Lower leg skin (tissue), 3 donors: ENCODE measurements at regions not wholly inside any gene's neighbourhood (a gene's known extent, or its start where the extent isn't known, plus 50 kb on each side); places are given as distances from the start of the nearest gene placed in this dataset.

ENCODE experiments used
- POLR2A ChIP-seq, 2 donors: fragments of 450-650 bp; IDR thresholded peaks; one replicate each; pipeline ENCODE4 v1.6.1; 2016 to 2017; ENCODE audit warnings: antibody characterized with exemption in 2 of 2, mild to moderate bottlenecking in 1 of 2, moderate library complexity in 1 of 2
- TF ChIP-seq, protein P1 (sequence below), 3 donors: fragments of 450-650 bp; IDR thresholded peaks; one replicate each; pipeline ENCODE4 v1.5.1; 2016; ENCODE audit warnings: antibody characterized with exemption in 3 of 3, mild to moderate bottlenecking in 3 of 3, moderate library complexity in 2 of 3

DNA sequence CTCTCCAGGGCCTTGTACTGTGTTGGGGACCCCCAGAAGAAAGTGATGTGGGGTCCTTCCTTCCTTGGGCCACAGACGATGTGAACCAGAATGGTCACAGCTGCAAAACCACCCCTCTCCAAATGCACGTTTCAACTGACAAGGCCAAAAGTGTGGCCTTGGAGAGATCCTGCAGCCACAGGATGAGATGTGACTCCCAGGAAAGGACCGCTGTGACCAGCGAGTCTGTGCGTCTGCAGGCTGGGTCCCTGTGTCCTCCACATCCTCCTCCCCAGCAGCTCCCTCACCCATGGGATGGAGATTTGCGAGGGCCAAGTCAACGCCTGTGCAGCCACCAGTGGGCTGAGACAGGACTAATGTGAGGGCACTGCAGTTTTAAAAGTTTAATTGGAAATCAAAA lies 247.0 kb downstream of the ERMARD start:
- TF ChIP-seq, protein P1, sequence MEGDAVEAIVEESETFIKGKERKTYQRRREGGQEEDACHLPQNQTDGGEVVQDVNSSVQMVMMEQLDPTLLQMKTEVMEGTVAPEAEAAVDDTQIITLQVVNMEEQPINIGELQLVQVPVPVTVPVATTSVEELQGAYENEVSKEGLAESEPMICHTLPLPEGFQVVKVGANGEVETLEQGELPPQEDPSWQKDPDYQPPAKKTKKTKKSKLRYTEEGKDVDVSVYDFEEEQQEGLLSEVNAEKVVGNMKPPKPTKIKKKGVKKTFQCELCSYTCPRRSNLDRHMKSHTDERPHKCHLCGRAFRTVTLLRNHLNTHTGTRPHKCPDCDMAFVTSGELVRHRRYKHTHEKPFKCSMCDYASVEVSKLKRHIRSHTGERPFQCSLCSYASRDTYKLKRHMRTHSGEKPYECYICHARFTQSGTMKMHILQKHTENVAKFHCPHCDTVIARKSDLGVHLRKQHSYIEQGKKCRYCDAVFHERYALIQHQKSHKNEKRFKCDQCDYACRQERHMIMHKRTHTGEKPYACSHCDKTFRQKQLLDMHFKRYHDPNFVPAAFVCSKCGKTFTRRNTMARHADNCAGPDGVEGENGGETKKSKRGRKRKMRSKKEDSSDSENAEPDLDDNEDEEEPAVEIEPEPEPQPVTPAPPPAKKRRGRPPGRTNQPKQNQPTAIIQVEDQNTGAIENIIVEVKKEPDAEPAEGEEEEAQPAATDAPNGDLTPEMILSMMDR (IDR thresholded peaks at IDR 0.05), result no peak
- TF ChIP-seq POLR2A (IDR thresholded peaks at IDR 0.05), result no peak
